DND-41 (cell line): ENCODE measurements at regions not wholly inside any gene's neighbourhood (a gene's known extent, or its start where the extent isn't known, plus 50 kb on each side); places are given as distances from the start of the nearest gene placed in this dataset.

ENCODE experiments used
- EZH2 ChIP-seq: IDR thresholded peaks from 3 replicates; pipeline ENCODE4 v1.6.1; 2012; ENCODE audit warnings: borderline replicate concordance, low read depth, mild to moderate bottlenecking, moderate library complexity, low read length, inconsistent platforms; ENCODE audit not compliant: severe bottlenecking
- TF ChIP-seq, protein P1 (sequence below): IDR thresholded peaks from 2 replicates; pipeline ENCODE4 v1.5.1; 2012; ENCODE audit warnings: borderline replicate concordance, low read length, moderate library complexity, mild to moderate bottlenecking; ENCODE audit not compliant: poor library complexity, severe bottlenecking; ENCODE audit errors: extremely low read depth

DNA sequence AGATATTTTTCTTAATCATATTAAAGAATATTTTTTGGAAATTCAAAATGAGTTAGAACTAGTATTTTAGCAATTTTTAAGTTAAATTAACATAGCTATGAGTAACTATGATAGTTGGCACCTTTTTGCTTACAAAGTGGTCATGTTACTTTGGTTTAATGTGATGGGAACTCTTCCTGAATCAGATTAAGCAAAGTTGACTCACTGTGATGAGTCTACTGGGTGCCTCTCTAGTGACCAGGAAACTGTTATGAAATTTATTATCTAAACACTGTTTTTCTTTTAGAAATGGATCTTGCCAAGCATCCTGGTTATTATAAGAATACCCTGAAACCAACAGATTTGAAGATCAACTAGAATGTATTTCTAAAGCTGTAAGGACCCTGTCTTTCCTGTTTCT is 985.8 kb downstream of the TRAM1L1 start:
- TF ChIP-seq, protein P1, sequence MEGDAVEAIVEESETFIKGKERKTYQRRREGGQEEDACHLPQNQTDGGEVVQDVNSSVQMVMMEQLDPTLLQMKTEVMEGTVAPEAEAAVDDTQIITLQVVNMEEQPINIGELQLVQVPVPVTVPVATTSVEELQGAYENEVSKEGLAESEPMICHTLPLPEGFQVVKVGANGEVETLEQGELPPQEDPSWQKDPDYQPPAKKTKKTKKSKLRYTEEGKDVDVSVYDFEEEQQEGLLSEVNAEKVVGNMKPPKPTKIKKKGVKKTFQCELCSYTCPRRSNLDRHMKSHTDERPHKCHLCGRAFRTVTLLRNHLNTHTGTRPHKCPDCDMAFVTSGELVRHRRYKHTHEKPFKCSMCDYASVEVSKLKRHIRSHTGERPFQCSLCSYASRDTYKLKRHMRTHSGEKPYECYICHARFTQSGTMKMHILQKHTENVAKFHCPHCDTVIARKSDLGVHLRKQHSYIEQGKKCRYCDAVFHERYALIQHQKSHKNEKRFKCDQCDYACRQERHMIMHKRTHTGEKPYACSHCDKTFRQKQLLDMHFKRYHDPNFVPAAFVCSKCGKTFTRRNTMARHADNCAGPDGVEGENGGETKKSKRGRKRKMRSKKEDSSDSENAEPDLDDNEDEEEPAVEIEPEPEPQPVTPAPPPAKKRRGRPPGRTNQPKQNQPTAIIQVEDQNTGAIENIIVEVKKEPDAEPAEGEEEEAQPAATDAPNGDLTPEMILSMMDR, result no peak
- no peak for TF ChIP-seq EZH2
